Left lobe of liver (tissue), 2 donors: ENCODE measurements at regions not wholly inside any gene's neighbourhood (a gene's known extent, or its start where the extent isn't known, plus 50 kb on each side); places are given as distances from the start of the nearest gene placed in this dataset.
A peak's percentile ranks its signal among the peaks of the same experiment; 100 is the strongest.

Experiments
- ATAC-seq: fragments of 200-7000 bp; cut with Tn5 transposase; one replicate; pipeline ENCODE4 v1.9.1; 2020; ENCODE audit warnings: mild to moderate bottlenecking, moderate library complexity
- DNase-seq: peaks from one replicate; pipeline ENCODE4 v3.0.0-alpha.2; 2020; ENCODE audit warnings: low spot score
- donor health status: DM: no; HTN: no; CAD: no; lungs with moderate emphysema.
- donor health status: DM: no; HTN: yes; CAD: no.

DNA sequence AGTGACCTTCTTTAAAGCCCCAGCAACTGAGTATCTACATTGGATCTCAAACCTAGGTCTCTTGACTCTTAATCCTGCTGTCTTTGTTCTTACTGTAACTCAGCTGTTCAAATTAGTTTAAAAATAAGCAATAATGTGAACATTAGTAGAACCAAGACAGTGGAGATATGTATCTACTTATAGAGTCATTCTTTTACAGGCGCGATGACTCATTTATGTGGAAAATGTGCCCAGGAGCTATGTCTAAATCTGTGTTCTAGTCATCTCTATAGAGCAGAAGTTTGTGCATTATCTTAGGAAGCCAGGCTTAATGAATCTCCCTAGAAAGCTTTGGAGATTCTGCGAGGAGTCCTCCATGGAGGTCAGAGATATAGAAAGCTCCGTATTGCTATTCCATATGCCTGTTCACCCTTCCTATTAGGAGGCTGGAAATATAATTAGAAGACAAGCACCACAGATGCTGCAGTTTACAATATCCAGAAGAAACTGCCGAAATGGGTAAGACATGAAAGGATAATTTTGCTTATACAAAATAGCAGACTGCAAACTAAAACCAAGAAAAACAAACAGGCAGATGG is 211.6 kb downstream of the TRIB2 start:
- DNase-seq (no peak), ATAC-seq (no peak)

DNA sequence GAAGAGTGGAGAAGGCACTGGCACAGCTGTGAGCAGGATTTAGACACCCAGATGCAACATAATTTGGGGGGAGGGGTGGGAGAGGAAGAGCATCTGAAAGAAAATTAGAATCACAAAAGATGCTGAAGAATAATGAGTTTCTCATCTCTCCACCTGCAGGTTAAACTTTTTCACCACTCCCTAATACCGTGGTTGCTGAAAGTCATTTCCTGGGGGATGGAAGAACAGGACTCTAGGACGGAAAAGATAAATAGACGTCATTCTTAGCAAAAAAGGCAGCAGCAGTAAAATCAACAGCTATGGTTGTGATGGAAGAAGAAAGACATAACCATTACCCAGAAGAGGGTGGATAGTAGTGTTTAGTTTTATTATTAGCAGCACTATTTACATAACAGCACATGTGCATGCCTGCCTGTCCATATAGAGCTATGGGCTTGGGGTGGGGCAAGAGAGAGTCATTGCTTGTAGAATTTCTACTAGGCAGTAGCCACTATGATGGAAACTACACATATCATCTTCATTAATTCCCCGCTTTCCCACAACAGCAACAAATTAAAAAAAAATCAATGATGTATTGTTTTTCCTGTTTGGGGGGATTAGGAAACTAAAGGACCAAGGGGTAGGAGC is 212.2 kb downstream of the TRIB2 start:
- no peak for DNase-seq
- no peak for ATAC-seq

DNA sequence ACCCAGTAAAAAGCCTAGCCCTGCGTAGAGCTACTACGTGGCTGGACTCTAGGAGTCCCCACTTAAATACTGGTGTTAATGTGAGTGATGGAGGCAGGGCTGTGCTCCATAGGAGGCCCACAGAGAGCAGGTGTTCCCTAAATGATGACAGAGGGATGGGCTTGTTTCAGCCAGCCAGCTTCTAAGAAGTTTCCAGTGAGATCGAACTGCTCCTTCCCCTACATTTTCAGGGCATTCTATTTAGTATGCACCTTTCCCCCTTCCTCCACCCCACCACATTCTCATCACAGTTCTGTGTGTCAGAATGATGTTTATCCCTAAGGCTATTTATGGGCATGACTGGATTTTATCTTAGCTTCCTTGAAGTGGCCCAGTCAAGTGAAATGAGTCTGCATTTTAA is 213.0 kb downstream of the TRIB2 start:
- ATAC-seq (no peak), DNase-seq (no peak)

DNA sequence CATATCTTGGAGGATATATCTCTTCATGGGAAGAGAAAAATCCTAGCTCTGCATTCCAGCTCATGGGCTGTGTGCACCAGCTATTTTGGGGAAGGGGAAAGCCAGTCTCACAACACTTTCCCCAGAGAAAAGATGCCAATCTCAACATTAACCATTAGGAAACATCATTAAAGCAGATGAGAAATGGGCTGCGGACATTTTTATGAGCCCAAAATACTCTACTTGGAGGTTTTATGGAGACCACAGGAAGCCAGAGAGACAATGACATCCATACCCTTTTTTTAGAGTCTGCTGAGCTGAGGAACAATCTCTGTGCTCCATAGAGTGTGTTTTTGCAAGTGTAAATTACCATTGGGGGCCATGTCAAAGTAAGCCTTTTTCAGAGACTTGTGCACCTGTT is 213.7 kb downstream of the TRIB2 start:
- DNase-seq (no peak), ATAC-seq (no peak)

DNA sequence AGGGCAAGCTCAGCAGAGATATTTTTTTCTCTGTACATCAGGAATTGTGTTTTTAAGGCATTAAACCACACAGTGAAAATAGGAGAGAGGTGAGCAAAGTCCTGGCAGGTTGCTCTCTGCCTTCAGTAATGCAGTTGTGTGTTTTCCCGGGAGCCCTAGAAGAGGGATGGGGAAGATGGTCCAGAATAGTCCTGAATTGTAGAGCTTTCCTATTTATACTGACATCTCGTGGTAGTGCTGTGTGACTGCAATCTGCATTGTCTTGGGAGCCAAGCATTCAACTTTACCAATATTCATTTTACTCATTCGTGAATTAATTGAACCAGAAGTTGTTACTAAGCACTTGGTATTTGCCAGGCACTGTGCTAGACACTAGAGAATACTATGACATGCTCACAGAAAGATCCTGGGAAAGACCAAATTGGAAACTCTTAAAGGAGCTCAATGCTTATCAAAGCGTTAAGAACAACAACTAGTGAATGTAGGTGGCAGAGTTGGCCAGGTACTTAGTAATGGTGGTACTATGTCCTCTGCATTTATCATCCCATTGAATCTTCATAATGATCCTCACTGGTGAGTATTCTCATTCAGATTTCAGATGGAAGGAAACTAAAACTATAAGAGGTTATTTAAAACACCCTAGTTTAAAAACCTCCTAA is 214.6 kb downstream of the TRIB2 start:
- no peak for DNase-seq

DNA sequence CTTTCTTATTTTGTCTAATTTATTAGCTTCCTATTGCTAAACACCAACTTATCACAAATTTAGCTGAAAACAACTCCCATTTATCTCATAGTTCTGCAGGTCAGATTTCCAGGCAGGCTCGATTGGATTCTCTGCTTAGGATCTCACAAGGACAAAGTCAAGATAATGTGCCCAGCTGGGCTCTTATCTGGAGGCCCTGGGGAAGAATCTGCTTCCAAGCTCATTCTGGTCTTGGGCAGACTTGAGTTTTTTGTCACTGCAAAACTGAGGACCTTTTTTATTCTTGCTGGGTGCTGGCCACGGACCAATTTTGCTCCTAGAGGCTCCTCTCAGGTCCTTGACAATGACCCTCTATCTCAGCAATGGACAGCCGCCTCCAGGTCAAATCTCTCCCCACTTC is 215.5 kb downstream of the TRIB2 start:
- DNase-seq (no peak), ATAC-seq (no peak)

More for the DNA sequence above, 214.6 kb downstream of the TRIB2 start:
- ATAC-seq = peak; percentile 96

DNA sequence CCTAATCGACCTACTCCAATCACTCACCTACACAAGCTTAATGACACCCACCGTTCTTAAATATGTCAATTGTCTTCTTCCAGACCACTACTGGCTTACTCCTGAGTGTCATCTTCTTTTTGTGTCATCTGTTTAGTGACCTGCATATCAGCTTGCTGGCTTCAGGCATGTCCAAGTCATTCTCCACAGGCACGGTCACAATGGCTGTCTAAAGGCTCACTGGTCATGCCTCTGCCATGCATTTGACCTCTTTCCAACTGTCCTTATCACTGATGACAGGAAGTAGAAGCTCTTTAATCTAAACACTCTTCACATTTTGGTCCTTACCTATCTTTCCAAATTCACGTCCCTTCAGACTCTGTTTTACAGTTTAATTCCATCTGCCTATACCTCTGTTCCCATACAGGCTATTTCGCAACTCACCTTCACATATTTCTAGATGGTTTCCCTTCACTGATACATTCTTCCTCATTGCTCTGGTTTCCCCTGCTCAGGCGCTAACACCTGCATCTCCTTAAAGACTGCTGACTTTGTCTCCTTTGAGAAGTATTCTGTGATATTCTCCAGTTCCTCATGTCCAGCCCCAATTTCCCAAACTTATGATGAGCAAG is 217.5 kb downstream of the TRIB2 start:
- ATAC-seq = no peak
- no peak for DNase-seq

DNA sequence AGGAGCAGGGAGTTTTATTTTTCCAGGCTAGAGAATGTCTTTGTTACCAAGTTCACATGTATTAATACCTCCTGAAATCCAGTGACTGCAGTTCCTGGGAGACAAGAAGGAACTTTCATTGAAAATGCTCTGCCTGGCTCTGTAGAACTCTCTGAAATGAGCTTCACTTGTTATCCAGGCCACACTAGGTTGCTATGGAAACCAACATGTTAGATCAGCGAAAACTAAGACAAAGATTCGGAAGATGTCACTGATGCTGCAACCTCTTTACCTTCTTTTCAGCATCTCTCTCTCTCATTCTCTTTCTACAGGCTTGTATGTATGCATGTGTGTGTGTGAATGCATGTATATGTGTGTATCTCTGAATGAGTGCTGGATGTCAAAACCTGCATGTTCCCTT is 218.5 kb downstream of the TRIB2 start:
- DNase-seq (no peak), ATAC-seq (no peak)

DNA sequence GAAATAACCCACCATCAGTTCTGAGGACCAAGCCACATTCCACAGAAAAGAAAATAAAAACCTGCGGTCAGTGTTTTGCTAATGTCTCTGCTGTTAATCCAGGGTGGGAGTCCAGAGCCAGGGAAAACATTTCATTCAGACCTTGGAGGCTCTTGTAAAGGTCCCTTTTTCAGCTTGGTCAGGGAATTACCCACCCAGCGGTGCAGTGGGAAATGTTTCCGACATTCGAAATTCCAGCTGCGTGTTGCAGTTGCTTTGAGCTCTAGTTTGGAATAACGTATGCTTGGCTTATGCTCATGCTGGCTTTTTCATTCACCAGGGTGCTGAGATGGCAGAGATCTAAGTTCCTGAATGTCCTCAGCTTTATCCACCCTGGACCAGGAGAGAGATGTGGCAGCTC is 219.1 kb downstream of the TRIB2 start:
- DNase-seq (no peak), ATAC-seq (no peak)

DNA sequence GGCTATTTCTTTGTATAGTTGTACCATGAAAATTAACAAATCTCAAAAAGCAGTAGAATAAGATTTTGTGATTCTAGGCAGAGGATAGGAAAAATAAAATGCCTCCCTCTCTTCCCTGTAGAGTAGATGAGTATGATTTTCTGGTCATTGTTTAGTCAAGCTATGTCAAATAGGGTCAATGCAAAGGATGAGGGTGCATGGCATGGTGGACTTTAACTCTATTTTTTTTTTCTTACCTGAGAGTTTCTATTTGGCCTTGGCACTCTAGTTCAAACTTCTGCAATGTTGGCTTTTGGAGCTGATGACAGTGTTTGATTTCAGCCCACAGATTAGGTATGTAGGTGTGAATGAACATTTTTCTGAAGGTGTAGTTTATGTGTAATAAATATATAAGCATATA is 224.5 kb downstream of the TRIB2 start:
- ATAC-seq (no peak), DNase-seq (no peak)

DNA sequence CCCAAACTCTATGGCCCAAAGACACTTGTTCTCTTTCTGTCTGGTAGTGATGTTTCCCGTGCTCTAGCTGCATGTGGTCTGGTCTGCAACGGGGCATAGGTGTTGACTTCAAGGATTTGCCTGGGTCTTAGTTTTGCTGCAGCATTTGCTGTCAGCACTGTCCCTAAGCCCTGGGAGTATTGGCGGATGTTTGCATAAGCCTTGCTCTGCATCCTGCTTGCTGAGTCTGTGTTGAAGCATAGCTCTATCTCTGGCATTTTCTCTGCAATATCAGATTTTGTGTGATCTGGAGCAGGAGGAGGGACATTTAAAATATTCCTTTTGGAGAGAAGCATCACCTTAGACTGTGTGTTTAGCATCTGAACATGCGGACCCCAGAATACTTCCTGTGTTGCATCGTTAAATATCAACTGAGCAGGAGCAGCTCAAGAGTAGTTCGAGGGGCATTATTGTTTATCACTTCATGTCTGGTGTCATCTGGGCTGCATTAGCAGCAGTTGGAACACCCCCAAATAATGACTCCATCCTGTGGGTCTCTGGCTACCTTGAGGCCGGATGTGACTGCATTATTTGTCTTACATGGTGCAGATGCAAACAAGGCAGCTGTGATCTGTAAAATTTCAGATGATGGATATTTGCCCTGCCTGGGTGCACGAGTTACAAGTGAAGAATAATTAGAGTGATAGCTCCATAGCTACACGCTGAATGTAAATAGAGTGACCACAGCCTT is 231.7 kb downstream of the TRIB2 start:
- ATAC-seq (no peak), DNase-seq (no peak)

DNA sequence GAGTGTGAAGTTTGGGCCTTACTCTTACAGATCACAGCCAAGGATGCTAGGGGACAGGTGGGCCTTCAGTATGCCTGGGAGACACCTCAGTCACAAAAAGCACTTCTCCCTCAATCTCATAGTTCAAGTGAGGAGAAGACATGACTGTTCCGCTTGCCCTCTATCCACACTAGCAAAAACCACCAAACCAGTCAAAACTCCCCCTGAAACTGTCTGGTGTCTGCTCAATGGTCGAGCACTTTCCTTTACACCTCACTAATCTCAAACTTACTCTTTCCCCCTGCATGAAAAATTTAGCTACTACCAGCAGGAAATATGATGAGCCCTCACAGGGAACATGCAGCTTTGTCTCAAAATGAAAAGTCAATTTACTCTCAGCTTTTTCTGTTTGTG is 232.2 kb downstream of the TRIB2 start:
- no peak for ATAC-seq
- no peak for DNase-seq

DNA sequence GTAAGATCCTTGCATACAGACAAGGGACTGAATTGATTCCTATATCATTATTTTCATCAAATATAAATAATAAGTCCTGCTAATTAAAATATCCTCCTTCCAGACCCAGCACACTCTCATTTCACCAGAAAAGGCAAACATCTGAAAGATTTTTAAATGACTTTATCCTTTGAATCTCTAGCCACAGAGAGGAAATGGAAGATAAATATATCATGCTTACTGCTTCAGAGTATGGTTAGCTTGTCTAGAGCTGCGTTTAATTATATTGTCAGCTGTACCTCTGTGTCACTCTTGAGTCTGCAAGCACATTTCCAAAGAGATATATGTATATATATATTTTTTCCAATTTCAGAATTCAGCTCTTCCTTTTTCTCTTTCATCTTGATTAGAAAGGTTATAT is 232.7 kb downstream of the TRIB2 start:
- ATAC-seq (no peak), DNase-seq (no peak)

DNA sequence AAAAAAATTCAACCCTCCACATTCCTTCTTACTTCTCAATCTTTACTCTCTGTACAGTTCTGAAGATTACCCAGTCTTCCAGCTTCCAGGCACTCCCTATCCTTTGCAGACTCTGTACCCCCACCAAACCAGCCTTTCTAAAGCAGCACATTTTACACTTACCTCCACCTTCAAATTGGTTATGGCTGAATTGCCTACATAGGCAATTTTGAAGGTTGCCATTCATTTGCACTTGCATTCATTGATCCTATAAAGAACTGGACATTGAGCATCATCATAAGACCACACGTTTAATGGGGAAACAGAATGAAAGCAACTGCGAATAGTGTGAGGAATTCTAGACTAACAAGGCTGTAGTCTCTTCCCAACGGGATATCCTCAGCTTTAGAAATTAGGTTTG is 233.4 kb downstream of the TRIB2 start:
- ATAC-seq (no peak), DNase-seq (no peak)

DNA sequence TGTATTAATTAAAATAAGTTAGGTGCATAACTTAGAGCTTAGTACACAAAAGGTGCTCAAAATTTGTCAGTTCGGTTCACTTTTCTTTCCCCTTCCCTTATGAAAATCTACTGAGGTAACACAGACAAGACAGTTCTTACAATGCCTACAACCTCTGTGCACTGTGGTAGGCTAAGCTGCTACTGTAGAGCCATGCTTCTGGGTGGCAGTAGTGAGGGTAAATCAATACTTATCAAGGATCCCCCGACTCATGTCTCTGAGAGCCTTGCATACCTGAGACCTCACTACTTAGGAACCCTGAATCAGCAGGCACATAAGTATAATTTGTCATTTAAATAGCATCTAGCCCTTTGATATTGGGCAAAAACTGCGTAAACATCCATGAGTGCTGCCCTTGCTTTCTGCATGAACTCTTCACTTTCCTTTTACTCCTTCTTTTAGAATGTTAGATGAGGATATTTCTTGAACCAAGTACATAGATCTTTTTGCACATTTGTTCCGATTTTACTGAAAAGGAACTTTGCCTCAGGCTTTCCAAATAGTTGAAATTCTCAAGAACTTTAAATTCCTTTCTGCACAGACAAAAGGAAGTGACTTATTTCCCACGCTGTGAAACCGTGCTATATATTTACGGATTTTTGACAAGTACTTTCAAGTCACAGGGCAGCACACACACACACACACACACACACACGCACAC is 234.4 kb downstream of the TRIB2 start:
- ATAC-seq (no peak), DNase-seq (no peak)

DNA sequence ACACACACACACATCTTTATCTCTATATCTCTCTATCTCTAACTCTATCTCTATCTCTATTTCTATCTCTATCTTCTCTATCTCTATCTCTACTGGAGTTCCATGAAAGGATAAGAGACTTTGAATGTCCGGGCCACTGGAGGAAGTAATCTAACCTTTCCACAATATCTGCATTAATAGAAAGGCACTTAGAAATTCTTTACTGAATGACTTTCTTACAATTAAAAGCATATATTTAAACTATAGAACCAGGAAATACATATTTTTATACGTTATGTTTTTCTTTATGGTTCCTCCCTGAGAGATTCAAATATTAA is 234.9 kb downstream of the TRIB2 start:
- DNase-seq = no peak
- no peak for ATAC-seq

DNA sequence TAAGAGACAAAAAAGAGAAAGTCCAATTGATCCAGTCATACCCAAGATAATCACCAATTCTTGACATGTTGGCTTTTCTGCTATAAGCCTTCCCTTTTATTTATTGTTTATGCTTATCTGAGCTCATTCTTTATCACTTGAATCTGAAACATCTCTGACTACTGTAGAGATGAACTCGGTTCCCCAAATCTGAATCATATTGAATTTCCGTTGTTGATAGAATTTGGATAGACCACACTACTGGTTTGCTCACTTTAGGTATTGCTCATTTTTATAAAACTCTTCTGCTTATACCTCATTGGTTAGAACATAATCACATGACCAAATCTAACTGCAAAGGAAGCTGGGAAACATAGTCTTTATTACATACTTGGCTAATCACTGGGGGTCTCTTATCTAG is 236.9 kb downstream of the TRIB2 start:
- ATAC-seq = no peak
- DNase-seq = no peak

DNA sequence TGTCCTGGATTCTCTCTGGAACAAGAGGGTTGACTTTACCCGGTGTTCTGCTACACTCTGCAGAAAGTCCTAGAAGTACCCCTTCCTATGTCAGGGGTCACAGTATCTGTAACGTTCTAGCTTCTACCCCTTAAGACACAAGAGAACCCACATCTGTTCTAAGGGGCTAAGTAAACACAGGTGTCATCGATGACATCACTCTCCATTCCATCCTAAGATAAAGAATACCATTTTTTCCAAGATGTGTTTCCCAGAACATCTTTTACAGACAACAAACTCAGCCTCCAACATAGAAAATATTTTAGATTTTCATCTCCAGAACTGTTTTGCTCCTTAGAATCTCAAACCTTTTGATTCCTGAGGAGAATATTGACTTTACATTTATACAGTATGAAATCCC is 239.1 kb downstream of the TRIB2 start:
- DNase-seq (no peak), ATAC-seq (no peak)

DNA sequence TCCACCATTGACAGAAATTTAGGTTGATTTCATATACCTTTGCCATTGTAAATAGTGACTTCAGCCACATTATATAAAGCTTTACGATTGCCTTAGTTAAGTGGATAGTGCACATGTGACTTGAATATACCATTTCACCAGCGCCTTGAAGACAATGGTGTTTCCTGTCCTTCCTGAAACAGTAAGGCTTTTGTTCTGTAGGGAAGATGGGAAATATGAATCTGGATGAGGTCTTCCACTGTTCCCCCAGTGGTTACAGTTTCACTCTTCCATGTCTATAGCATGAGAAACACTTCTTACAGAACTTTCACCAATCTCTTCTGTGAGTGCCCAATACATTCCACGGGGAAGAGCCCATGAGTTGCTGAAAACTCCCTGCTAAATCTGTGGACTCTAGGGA is 240.5 kb downstream of the TRIB2 start:
- ATAC-seq (no peak), DNase-seq (no peak)

DNA sequence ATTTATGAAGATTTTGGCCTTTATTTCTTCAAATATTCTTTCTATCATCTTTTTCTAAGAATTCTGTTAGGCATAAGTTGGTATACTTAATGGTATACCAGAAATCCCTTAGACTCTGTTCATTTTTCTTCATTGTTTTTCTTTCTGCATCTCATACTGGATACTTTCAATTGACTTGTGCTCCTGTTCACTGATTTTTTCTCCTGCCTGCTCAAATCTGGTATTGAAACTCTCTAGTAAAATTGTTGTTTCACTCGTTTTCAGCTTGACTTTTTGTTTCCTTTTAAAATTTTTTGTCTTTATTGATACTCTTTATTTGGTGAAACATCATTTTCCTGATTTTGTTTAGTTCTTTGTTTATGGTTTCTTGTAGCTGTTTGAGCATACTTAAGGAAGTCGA is 243.2 kb downstream of the TRIB2 start:
- DNase-seq (no peak), ATAC-seq (no peak)

DNA sequence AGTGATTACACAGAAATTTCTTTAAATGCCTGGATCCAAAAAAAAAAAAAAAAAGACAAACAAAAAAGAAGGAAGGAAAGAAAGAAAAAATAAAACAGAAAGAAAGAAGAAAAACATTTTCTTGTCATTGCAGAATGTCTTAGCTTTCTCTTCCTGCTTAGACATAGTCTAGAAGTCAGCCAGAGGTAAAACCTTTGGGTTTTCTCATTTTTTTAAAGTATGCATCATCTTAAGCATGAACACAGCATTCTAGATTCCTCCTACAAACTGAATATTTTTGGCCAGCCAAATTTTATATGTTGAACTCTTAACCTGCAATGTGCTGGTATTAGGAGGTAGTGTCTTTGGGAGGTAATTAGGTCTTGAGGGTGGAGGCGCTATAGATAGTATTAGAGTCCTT is 243.9 kb downstream of the TRIB2 start:
- ATAC-seq = no peak
- no peak for DNase-seq
